NCI-H2029 (cell line): ENCODE measurements at regions not wholly inside any gene's neighbourhood (a gene's known extent, or its start where the extent isn't known, plus 50 kb on each side); places are given as distances from the start of the nearest gene placed in this dataset.

ENCODE experiments used
- DNase-seq: peaks from one replicate; lab custom pipeline; 2025; lab: John Stamatoyannopoulos, UW

DNA sequence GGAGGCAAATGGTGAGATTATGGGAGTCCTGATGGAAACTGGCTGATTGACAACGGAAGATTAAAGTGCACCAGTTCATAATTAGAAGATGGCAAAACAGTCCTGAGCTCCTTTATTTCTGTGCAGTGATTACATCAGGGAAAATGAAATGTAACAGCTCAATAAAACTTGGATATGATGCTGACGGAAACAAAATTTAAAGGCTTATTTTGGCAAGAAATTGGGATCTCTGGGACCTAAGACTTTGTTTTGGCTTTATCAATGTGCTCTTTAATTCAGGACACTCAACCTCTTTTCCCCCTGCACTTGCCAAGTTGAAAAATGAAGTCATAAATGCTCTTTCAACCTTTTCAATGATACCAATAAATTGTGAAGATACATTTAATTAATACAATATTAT lies 226.8 kb downstream of the C6orf118 start:
- no peak for DNase-seq

DNA sequence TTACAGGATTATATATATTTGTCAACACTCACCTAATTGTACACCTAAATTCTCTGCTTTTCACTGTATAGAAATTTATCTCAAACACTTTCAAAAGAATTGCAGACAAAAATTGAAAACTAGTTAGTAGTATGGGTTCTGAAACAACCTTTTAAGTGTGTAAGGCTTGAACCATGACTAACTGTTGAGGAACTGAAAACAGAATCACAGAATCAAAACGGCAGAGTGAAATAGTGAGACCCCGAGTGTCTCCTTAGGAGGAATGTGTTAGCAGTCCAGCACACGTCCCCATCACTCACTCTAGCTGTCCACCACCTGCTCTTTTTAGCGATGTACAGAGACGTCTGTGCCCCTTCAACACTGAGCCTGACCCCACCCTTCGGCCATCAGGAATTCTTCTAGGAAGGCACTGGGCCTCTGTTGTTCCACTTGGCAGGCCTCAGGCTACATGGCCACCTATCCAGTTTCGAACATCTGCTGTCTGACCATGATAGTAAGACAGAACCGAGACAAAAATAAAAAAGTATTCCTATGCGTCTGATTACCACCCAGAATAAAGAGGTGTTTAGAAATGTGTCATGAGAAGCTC lies 227.4 kb downstream of the C6orf118 start:
- no peak for DNase-seq

DNA sequence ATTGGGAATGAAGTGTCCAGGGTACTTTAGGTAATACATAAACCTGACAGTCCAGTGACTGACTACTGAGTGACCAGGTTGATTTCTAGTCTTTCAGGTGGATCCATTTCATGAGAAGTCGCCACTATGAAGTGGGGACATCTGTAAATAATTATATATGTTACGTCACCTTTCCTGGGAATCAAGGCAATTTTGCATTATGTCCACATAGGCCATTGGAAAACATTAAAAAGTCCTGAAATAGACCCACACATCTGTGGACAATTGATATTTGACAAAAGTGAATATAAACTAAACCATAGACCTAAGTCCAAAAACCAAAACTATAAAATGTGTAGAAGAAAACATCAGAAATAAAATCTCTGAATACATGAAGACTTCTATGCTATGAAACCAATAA lies 231.5 kb downstream of the C6orf118 start:
- no peak for DNase-seq

DNA sequence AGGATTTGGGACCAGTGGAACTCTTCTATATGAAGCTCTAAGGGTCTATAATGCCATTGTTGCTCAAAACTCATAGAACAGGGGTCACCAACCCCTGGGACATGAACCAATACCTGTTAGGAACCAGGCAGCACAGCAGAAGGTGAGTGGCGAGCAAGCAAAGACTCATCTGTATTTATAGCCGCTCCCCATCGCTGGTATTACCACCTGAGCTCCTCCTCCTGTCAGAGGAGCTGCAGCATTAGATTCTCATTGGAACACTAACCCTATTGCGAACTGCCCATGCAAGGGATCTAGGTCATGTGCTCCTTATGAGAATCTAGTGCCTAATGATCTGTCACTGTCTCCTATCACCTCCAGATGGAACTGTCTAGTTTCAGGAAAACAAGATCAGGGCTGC lies 237.5 kb downstream of the C6orf118 start:
- no peak for DNase-seq

DNA sequence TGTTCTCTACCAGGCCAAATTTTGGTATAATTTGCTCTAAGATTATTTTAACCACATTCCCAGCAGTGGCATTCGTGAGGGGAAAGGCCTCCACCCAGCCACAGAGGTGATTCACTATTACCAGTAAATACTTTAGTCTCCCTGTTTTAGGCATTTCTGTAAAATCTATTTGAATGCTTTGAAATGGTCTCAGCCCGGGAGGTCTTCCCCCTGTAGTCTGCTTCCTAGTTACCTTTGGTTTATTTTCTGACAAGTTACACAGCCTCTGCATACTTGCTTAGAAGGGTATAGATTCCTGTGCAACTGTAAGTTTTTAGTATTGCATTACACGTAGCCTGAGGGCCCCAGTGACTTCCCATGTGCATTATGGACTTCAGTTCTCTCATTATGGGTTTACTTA lies 248.7 kb downstream of the C6orf118 start:
- DNase-seq = no peak

DNA sequence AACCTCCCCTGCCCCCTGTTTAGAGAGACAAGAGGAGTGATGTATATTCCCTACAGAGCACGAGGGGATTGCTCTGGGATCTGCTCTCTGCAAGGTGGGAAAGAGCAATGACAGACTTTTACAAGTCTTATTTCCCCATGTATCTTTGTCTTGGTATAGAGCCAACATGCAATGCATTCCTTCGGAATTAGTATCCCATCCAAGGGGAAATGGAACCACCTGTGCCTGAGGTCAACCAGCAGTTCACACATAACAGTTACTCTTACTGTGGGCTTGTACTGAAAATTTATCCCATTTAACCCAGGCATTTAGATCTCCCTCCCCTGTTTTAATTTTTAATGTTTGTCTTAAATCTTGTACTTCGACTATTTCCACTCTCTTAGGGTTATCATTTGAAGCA lies 250.4 kb downstream of the C6orf118 start:
- no peak for DNase-seq

GRCh38 chr6:165056292-165056691 lies 253.1 kb downstream of the C6orf118 start:
- no peak for DNase-seq

GRCh38 chr6:165055231-165055630 lies 254.2 kb downstream of the C6orf118 start:
- no peak for DNase-seq

DNA sequence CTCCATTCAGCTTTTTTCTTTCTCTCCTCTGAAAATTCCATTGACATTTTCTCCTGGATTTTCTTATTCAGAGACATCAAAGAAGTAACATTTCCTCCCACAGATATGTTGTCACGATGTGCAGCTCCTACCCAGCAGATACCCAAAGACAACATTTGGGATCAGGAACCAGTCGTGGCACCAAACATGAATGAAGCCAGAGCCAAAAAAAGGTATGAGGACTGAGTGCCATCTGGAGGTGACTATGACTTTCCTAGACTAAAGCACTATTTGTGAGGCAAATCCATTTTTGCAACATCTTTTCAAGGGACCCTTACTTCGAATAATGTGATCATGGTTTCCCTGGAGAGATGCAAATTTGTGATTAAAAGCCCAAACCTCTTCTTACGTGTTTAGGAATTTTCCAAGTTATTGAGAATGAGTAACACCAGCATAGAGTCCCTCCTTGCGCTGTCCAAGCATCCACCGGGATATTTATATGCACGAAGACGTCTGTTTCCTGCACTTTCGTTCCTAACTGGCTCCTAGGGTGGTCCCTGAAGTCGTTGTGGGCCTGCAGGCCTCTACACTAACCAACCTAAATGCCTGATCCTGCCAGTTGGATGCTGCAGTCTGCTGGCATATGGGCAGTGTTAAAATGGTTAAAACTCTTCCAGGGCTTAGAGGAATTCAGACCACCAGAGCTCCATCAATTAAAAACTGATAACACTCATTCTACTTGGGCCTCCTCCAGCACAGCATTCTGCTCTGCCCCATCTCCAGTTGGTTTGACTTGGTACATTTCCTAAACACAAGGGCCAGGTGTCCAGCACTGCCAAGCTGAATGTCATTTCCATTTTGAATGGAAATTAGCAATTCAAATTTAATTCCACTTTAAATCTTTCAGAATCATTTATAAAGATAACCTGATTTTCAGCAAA lies 256.6 kb downstream of the C6orf118 start:
- DNase-seq = no peak

DNA sequence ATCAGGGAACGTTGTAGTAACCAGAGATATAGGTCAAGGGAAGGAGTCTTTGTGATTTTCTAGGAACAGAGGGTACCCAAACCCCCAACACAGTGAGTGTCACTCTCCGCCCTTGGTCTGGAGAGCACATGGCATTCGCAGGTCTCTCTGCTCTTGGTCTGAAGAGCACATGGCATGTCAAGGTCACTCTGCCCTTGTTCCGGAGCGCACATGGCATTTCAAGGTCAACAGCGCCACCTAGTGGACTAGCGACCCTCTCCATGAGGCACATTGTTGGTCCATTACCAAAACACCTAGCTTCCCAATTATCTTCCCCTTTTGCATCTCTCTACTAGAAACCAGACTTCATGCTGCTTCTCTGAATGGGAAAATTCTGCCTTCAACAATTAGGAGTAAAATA lies 260.0 kb downstream of the C6orf118 start:
- peak; percentile 19 for DNase-seq

- DNase-seq = no peak
Measured at GRCh38 chr6:165047952-165048351, 261.5 kb downstream of the C6orf118 start.

DNA sequence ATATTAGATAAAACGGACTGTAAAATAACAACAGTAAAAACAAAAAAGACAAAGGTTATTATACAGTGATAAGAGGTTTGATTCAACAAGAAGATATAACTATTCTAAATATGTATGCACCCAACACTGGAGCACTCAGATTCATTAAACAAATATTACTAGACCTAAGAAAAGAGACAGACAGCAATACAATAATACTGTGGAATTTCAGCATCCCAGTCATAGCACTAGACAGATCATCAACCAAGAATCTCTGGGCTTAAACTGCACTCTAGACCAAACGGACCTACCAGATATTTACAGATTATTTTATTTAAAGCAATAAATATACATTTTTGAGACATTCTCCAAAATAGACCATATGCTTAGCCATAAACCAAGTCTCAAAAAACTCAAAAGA lies 263.8 kb downstream of the C6orf118 start:
- no peak for DNase-seq

DNA sequence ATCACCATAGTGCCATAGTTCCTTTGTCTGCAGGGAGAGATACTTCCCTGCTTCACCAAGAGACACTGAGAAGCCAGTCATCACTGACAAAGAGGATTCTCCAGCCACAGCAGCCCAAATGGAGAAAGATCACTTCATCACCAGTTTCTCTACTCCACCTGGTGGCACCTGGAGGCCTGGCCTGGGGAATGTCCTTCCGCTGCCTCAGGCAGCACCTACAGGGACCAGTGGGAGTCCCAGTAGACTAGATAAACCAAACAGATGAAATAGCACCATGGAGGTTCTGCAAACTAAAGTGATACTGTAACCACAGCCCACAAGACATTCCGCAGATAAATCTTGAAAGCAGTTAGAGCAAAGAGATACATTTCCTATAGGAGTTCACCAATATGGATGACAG lies 266.5 kb downstream of the C6orf118 start:
- DNase-seq = no peak

- DNase-seq = no peak
Measured at GRCh38 chr6:165040440-165040839, 269.0 kb downstream of the C6orf118 start.

- DNase-seq = no peak
Measured at GRCh38 chr6:165034271-165034741, 275.1 kb downstream of the C6orf118 start.

GRCh38 chr6:165031502-165031901 lies 277.9 kb downstream of the C6orf118 start:
- no peak for DNase-seq

DNA sequence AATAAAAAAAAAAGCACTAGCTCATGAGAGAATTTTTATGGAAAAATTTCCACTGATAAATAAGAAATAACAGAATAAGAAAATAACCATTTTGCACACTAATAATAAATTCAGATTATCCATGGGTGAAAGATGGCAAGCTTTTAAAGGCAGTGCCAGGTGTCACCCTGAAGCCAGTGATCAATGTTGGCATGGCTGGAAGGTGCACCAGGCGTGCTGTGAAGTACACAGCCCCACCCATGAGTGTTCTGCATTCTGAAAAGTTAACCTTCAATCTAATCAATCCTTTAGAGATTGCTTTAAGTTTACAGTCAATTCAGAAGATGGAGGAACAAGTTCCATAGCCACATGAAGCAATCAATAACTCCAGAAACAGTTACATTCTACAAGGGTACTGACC lies 284.4 kb downstream of the C6orf118 start:
- no peak for DNase-seq

- no peak for DNase-seq
Measured at GRCh38 chr6:165019681-165020080, 289.7 kb downstream of the C6orf118 start.

DNA sequence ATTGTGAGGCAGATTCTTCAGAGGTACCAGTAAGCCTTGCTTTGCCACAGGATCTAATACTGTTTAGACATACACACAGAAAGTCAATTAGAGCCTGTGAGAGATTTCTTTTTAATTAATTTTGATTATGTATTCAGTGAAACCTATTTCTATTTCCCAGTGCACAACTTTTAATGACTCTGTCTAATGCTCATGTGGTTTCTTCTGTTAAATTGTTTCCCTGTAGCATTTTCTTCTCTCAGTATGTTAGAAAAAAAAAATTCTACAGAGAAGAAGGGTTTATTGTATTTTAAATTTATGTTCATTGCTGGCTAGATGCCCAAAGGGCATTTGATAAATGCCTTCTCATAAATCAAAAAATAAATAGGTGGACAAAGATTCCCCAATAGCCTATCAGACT lies 293.7 kb downstream of the C6orf118 start:
- DNase-seq = no peak

- no peak for DNase-seq
Measured at GRCh38 chr6:165013701-165014100, 295.7 kb downstream of the C6orf118 start.

DNA sequence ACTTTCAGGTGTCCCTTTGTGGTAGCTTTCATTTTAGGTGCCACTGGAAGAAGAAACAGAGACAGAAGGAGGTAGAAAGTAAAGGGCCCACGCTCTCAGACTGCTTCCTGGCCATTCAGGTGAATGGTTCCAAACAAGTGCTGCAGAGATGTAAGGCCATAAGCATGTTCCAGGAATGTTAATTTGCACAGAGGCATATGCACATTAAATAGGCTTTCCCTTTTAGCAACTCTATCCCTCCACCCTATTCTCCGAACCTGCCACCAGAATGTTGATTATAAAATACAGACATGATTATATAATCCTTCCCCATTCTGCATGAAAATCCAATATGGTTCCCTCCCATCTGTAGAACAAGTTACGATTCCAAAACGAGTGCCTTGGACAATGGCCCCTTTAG lies 297.2 kb downstream of the C6orf118 start:
- DNase-seq = no peak

DNA sequence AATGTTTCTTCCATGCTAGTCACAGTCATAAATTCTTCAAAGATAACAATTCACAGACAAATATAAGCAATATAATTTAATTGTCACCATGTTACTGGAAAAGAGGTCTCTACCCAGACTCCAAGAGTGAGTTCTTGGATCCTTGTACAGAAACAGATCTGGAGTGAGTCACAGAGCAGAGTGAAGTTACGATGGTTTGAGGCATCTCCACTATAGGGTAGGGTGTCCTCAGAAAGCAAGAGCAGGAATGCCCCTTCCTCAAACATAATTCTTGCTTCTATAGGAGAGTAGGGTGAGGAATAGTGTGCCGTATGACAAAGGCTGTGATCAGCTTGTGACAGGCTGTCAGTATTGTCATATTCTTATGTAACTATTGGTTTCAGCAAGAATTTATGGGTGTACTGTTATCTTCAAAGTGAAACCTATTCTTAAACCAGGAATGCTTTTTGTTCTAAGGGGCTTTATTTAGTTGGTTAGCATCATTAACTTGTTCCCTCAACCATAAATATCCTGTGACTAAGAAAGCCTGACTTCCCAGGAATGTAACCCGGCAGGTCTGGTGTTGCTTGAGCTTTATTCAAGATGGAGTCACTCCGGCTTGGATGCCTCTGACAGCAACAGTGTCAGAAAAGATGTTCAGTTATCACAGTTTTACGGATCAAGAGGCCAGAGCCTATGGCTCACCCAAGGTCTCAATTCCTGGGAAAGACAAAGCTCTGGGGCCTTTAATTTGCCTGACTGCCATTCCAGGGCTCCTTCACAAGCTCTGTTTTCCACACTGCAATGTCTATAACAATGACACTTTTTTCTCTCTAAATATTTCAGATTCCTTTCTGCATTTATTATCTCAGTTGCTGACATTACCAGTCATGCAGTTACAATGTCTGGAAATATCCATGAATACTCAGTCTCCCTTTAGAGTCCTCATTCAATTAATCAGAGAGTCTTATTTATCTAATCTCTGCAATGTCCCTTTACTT lies 298.6 kb downstream of the C6orf118 start:
- no peak for DNase-seq
